NB4 (cell line): ENCODE measurements at regions not wholly inside any gene's neighbourhood (a gene's known extent, or its start where the extent isn't known, plus 50 kb on each side); places are given as distances from the start of the nearest gene placed in this dataset.

ENCODE experiments used
- DNase-seq: peaks from one replicate; pipeline ENCODE4 v3.0.0; 2010; ENCODE audit warnings: low read depth
- H3K4me3 ChIP-seq: one replicate; pipeline ENCODE4 v1.5.1; 2011; ENCODE audit warnings: mild to moderate bottlenecking, low read depth, low read length, moderate library complexity
- MYC ChIP-seq: IDR thresholded peaks from 2 replicates; pipeline ENCODE4 v1.6.1; 2011; ENCODE audit warnings: low read depth, low read length
- POLR2A ChIP-seq: IDR thresholded peaks from 2 replicates; pipeline ENCODE4 v1.6.1; 2011; ENCODE audit warnings: mild to moderate bottlenecking; ENCODE audit not compliant: insufficient read length; ENCODE audit errors: extremely low read depth
- TF ChIP-seq, protein P1 (sequence below): IDR thresholded peaks from 2 replicates; pipeline ENCODE4 v1.6.1; 2011; ENCODE audit warnings: low read depth, low read length
- TF ChIP-seq, protein P2 (sequence below): IDR thresholded peaks from one replicate; pipeline ENCODE4 v1.5.1; 2012; ENCODE audit warnings: low read depth, low read length

- DNase-seq, result no peak
- H3K4me3 ChIP-seq, result no peak overlapping the region
- TF ChIP-seq POLR2A (no peak), MYC (no peak)
- TF ChIP-seq, protein P1, sequence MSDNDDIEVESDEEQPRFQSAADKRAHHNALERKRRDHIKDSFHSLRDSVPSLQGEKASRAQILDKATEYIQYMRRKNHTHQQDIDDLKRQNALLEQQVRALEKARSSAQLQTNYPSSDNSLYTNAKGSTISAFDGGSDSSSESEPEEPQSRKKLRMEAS, result no peak
- TF ChIP-seq, protein P2, sequence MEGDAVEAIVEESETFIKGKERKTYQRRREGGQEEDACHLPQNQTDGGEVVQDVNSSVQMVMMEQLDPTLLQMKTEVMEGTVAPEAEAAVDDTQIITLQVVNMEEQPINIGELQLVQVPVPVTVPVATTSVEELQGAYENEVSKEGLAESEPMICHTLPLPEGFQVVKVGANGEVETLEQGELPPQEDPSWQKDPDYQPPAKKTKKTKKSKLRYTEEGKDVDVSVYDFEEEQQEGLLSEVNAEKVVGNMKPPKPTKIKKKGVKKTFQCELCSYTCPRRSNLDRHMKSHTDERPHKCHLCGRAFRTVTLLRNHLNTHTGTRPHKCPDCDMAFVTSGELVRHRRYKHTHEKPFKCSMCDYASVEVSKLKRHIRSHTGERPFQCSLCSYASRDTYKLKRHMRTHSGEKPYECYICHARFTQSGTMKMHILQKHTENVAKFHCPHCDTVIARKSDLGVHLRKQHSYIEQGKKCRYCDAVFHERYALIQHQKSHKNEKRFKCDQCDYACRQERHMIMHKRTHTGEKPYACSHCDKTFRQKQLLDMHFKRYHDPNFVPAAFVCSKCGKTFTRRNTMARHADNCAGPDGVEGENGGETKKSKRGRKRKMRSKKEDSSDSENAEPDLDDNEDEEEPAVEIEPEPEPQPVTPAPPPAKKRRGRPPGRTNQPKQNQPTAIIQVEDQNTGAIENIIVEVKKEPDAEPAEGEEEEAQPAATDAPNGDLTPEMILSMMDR, result no peak
These were observed 364.4 kb upstream of the EPHA5 start for GRCh38 chr4:66034671-66035070.

- no peak for DNase-seq
- TF ChIP-seq, protein P2, result no peak
- no peak for TF ChIP-seq POLR2A
- no peak for TF ChIP-seq MYC
- TF ChIP-seq, protein P1, result no peak
- no peak overlapping the region for H3K4me3 ChIP-seq
These were observed 364.0 kb upstream of the EPHA5 start for GRCh38 chr4:66034262-66034661.

DNA sequence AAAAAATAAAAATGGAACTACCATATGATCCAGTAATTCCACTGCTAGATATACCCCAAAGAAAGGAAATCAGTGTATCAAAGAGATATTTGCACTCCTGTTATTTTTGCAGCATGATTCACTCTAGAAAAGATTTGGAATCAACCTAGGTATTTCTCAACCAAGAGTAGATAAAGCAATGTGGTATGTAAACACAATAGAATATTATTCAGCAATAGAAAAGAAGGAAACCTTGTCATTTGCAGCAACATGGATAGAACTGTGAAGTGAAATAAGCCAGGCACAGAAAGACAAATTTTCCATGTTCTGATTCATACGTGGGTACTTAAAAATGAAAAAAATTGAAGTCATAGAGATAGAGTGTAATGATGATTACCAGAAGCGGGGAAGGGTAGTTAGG, 362.3 kb upstream of the EPHA5 start:
- H3K4me3 ChIP-seq, result no peak overlapping the region
- no peak for TF ChIP-seq POLR2A
- TF ChIP-seq, protein P2, result no peak
- no peak for DNase-seq

DNA sequence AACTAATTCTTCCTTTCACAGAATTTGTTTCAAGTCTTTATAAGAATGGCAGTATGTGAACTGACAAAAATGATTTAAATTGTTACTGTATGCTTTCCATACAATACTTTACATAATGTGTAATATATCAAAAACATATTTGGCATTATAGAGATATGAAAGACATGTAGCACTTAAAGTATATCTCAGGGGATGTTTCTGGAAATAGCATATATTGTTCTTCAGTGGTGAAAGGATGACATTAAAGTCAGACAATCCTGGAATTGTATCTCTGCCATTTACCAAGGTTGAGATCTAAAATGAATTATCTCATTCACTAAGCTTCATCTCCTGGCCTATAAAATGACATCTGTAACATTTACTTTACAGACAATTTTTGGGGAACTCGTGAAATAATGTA, 358.4 kb upstream of the EPHA5 start:
- TF ChIP-seq MYC (no peak), POLR2A (no peak)
- TF ChIP-seq, protein P2, result no peak
- no peak for DNase-seq
- no peak overlapping the region for H3K4me3 ChIP-seq

GRCh38 chr4:66023061-66023460, 352.8 kb upstream of the EPHA5 start:
- no peak overlapping the region for H3K4me3 ChIP-seq
- TF ChIP-seq MYC (no peak), POLR2A (no peak)
- TF ChIP-seq, protein P2, result no peak
- TF ChIP-seq, protein P1, result no peak
- DNase-seq, result no peak

- no peak for TF ChIP-seq MYC
- TF ChIP-seq, protein P2, result no peak
- TF ChIP-seq, protein P1, result no peak
- no peak for TF ChIP-seq POLR2A
- DNase-seq, result no peak
- H3K4me3 ChIP-seq, result no peak overlapping the region
These were observed 347.4 kb upstream of the EPHA5 start for GRCh38 chr4:66017671-66018070.
